Epithelial cell of esophagus (primary cell): ENCODE measurements at regions not wholly inside any gene's neighbourhood (a gene's known extent, or its start where the extent isn't known, plus 50 kb on each side); places are given as distances from the start of the nearest gene placed in this dataset.
A peak's percentile ranks its signal among the peaks of the same experiment; 100 is the strongest.

Experiments
- DNase-seq: peaks from one replicate; pipeline ENCODE4 v3.0.0; 2010; ENCODE audit warnings: low read depth
- H3K4me3 ChIP-seq: 2 replicates; pipeline ENCODE4 v1.5.1; 2011; ENCODE audit warnings: mild to moderate bottlenecking, low read length, control low read depth
- CTCF ChIP-seq: IDR thresholded peaks from 2 replicates; pipeline ENCODE4 v1.5.1; 2011; ENCODE audit warnings: low read depth, mild to moderate bottlenecking, low read length, control low read depth, inconsistent platforms; ENCODE audit not compliant: insufficient read depth; ENCODE audit errors: missing control alignments

- no peak for DNase-seq
- no peak for TF ChIP-seq CTCF
- no peak overlapping the region for H3K4me3 ChIP-seq
Observed at GRCh38 chr12:61939977-61940376, 320.2 kb upstream of the USP15 start.

- no peak for DNase-seq
- no peak overlapping the region for H3K4me3 ChIP-seq
- no peak for TF ChIP-seq CTCF
Observed at GRCh38 chr12:61956545-61956944, 303.7 kb upstream of the USP15 start.

- no peak for TF ChIP-seq CTCF
- no peak overlapping the region for H3K4me3 ChIP-seq
- DNase-seq = no peak
Observed at GRCh38 chr12:61974461-61974860, 285.7 kb upstream of the USP15 start.

- H3K4me3 ChIP-seq = no peak overlapping the region
- DNase-seq = no peak
- TF ChIP-seq CTCF = no peak
Observed at GRCh38 chr12:61985830-61986229, 274.4 kb upstream of the USP15 start.

- no peak for DNase-seq
- no peak overlapping the region for H3K4me3 ChIP-seq
- TF ChIP-seq CTCF = no peak
Observed at GRCh38 chr12:61987173-61987572, 273.0 kb upstream of the USP15 start.

- H3K4me3 ChIP-seq = no peak overlapping the region
- TF ChIP-seq CTCF = no peak
- DNase-seq = no peak
Observed at GRCh38 chr12:61991661-61992060, 268.5 kb upstream of the USP15 start.

- peak; percentile 89 for TF ChIP-seq CTCF
- peak; percentile 56 for DNase-seq
- no peak overlapping the region for H3K4me3 ChIP-seq
Observed at GRCh38 chr12:61993734-61994345, 266.4 kb upstream of the USP15 start.
